DOHH2 (cell line): ENCODE measurements at regions not wholly inside any gene's neighbourhood (a gene's known extent, or its start where the extent isn't known, plus 50 kb on each side); places are given as distances from the start of the nearest gene placed in this dataset.

Experiments used
- H3F3A ChIP-seq: fragments of 200-600 bp; sonication (generic), shearing (Covaris generic); 2 replicates; pipeline ENCODE4 v1.6.0; 2016; ENCODE audit warnings: antibody characterized with exemption, mild to moderate bottlenecking; ENCODE audit not compliant: control insufficient read depth, insufficient read depth
- H3K27ac ChIP-seq: fragments of 200-600 bp; sonication (generic); 2 replicates; pipeline ENCODE4 v1.5.1; 2014; ENCODE audit warnings: low read depth, mild to moderate bottlenecking, low read length, moderate library complexity
- H3K27me3 ChIP-seq: fragments of 200-600 bp; sonication (generic); 2 replicates; pipeline ENCODE4 v1.6.1; 2014; ENCODE audit warnings: mild to moderate bottlenecking, low read length, mixed read lengths; ENCODE audit not compliant: control insufficient read depth
- H3K36me3 ChIP-seq: fragments of 200-600 bp; sonication (generic); 2 replicates; pipeline ENCODE4 v1.6.1; 2014; ENCODE audit warnings: mild to moderate bottlenecking, low read length, moderate library complexity, mixed read lengths; ENCODE audit not compliant: control insufficient read depth
- H3K4me1 ChIP-seq: fragments of 200-600 bp; sonication (generic); 2 replicates; pipeline ENCODE4 v1.6.1; 2014; ENCODE audit warnings: mild to moderate bottlenecking, low read length, mixed read lengths; ENCODE audit not compliant: control insufficient read depth
- H3K4me2 ChIP-seq: fragments of 200-600 bp; sonication (generic); 2 replicates; pipeline ENCODE4 v1.6.0; 2014; ENCODE audit warnings: mild to moderate bottlenecking, low read length, moderate library complexity
- H3K4me3 ChIP-seq: fragments of 200-600 bp; sonication (generic); 2 replicates; pipeline ENCODE4 v1.5.1; 2014; ENCODE audit warnings: mild to moderate bottlenecking, low read length, mixed read lengths
- H3K79me2 ChIP-seq: fragments of 200-600 bp; sonication (generic); 2 replicates; pipeline ENCODE4 v1.6.1; 2014; ENCODE audit warnings: mild to moderate bottlenecking, low read length, mixed read lengths; ENCODE audit not compliant: control insufficient read depth
- H3K9me2 ChIP-seq: fragments of 200-600 bp; sonication (generic); replicated peaks from 2 replicates; pipeline ENCODE4 v1.6.1; 2014; ENCODE audit warnings: mild to moderate bottlenecking, low read length, mixed read lengths; ENCODE audit not compliant: control insufficient read depth
- H3K9me3 ChIP-seq: fragments of 200-600 bp; sonication (generic); 2 replicates; pipeline ENCODE4 v1.6.1; 2014; ENCODE audit warnings: antibody characterized with exemption, low read length, mixed read lengths; ENCODE audit not compliant: control insufficient read depth, insufficient read depth
- H4K20me1 ChIP-seq: fragments of 200-600 bp; sonication (generic); 2 replicates; pipeline ENCODE4 v1.6.0; 2014; ENCODE audit warnings: low read depth, mild to moderate bottlenecking, antibody characterized with exemption, low read length, moderate library complexity; ENCODE audit not compliant: control insufficient read depth, insufficient read depth
- CTCF ChIP-seq: fragments of 200-600 bp; sonication (generic); IDR thresholded peaks from one replicate; pipeline ENCODE4 v1.5.1; 2014; ENCODE audit warnings: antibody characterized with exemption, mild to moderate bottlenecking, low read depth, low read length; ENCODE audit not compliant: poor library complexity, severe bottlenecking
- EZH2phosphoT487 ChIP-seq: fragments of 200-600 bp; sonication (generic); IDR thresholded peaks from 2 replicates; pipeline ENCODE4 v1.6.1; 2017; ENCODE audit warnings: borderline replicate concordance, mild to moderate bottlenecking, antibody characterized with exemption, low read length, moderate library complexity, mixed read lengths

DNA sequence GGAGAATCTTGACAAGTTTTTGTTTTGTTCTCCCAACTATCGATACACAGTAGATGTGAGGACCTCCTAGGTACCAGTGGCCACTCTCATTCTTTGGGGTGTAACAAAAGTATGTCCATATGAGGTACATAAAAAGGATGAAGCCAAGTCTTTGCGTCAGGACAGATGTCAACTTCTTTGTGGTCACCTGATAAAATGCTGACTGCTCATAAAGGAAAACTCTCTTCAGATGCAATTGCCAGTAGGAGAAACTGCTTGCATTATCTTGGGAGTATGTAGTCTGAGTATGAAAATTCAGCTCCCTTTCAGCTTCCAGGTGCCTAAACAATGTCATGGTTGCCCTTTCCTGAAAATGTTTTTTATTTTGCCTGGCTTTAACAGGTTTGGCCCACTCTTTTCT, 123.8 kb upstream of the GOLIM4 start:
- no peak for TF ChIP-seq CTCF
- H3K36me3 ChIP-seq, result no peaks in the 10 kb centered on the region
- H3F3A ChIP-seq, result no peaks in the 10 kb centered on the region
- H3K9me2 ChIP-seq, result no peaks in the 10 kb centered on the region
- no peaks in the 10 kb centered on the region for H3K27me3 ChIP-seq
- H3K4me3 ChIP-seq, result no peak overlapping the region
- no peaks in the 10 kb centered on the region for H3K4me1 ChIP-seq
- H3K79me2 ChIP-seq, result no peaks in the 10 kb centered on the region
- no peak overlapping the region for H3K4me2 ChIP-seq
- H3K27ac ChIP-seq, result no peak overlapping the region
- H3K9me3 ChIP-seq, result no peaks in the 10 kb centered on the region
- no peaks in the 10 kb centered on the region for H4K20me1 ChIP-seq

GRCh38 chr3:168218600-168218999, 122.9 kb upstream of the GOLIM4 start:
- no peak overlapping the region for H3K4me2 ChIP-seq

DNA sequence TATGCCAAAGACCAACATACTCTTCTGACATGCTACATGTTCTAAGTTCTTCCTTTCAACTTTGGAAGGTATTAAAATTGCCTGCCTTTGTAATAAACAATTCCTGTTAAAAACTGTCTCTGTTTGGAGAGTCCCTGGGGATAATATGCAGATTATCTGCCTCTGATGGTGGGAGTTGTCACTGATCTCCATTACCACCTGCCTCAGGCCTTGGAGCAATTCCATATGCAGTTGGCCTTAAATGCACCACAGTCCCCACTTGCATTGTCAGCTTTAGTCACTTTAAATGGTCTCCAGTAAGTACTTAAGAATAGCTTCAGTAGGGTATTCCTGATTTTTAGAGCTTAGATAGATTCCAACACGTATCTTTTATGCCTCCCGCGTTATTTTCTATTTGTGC, 121.1 kb upstream of the GOLIM4 start:
- Histone ChIP-seq H4K20me1 (no peaks in the 10 kb centered on the region), H3K27me3 (0 out of 2 replicates have a peak, but pooled peaks cover 4% of the 10 kb centered on the region), H3K27ac (no peak overlapping the region), H3F3A (no peaks in the 10 kb centered on the region), H3K4me2 (no peak overlapping the region), H3K9me2 (no peaks in the 10 kb centered on the region), H3K4me3 (no peak overlapping the region), H3K79me2 (no peaks in the 10 kb centered on the region), H3K36me3 (no peaks in the 10 kb centered on the region), H3K9me3 (no peaks in the 10 kb centered on the region), H3K4me1 (no peaks in the 10 kb centered on the region)
- TF ChIP-seq EZH2phosphoT487 (no peak), CTCF (no peak)

More at GRCh38 chr3:168218600-168218999, 122.9 kb upstream of the GOLIM4 start:
- Histone ChIP-seq H3K79me2 (no peaks in the 10 kb centered on the region), H3K9me3 (no peaks in the 10 kb centered on the region), H3F3A (no peaks in the 10 kb centered on the region), H4K20me1 (no peaks in the 10 kb centered on the region), H3K27me3 (0 out of 2 replicates have a peak, but pooled peaks cover 4% of the 10 kb centered on the region), H3K9me2 (no peaks in the 10 kb centered on the region), H3K36me3 (no peaks in the 10 kb centered on the region), H3K27ac (no peak overlapping the region), H3K4me3 (no peak overlapping the region), H3K4me1 (no peaks in the 10 kb centered on the region)
- TF ChIP-seq CTCF (no peak), EZH2phosphoT487 (no peak)

- Histone ChIP-seq H4K20me1 (no peaks in the 10 kb centered on the region), H3K4me3 (no peak overlapping the region), H3F3A (no peaks in the 10 kb centered on the region), H3K27ac (no peak overlapping the region), H3K9me2 (no peaks in the 10 kb centered on the region), H3K4me1 (no peaks in the 10 kb centered on the region), H3K27me3 (0 out of 2 replicates have a peak, but pooled peaks cover 4% of the 10 kb centered on the region), H3K4me2 (no peak overlapping the region), H3K36me3 (no peaks in the 10 kb centered on the region), H3K79me2 (no peaks in the 10 kb centered on the region), H3K9me3 (no peaks in the 10 kb centered on the region)
- no peak for TF ChIP-seq EZH2phosphoT487
- no peak for TF ChIP-seq CTCF
These were observed 118.2 kb upstream of the GOLIM4 start for GRCh38 chr3:168213920-168214319.
